ENCODE measurements at regions not wholly inside any gene's neighbourhood (a gene's known extent, or its start where the extent isn't known, plus 50 kb on each side); places are given as distances from the start of the nearest gene placed in this dataset.
A peak's percentile ranks its signal among the peaks of the same experiment; 100 is the strongest.
"Not testable (repeated sequence)": the region's sequence is repeated elsewhere in the genome, so short reads cannot be mapped to it uniquely, and the experiment has no call there.

DNA sequence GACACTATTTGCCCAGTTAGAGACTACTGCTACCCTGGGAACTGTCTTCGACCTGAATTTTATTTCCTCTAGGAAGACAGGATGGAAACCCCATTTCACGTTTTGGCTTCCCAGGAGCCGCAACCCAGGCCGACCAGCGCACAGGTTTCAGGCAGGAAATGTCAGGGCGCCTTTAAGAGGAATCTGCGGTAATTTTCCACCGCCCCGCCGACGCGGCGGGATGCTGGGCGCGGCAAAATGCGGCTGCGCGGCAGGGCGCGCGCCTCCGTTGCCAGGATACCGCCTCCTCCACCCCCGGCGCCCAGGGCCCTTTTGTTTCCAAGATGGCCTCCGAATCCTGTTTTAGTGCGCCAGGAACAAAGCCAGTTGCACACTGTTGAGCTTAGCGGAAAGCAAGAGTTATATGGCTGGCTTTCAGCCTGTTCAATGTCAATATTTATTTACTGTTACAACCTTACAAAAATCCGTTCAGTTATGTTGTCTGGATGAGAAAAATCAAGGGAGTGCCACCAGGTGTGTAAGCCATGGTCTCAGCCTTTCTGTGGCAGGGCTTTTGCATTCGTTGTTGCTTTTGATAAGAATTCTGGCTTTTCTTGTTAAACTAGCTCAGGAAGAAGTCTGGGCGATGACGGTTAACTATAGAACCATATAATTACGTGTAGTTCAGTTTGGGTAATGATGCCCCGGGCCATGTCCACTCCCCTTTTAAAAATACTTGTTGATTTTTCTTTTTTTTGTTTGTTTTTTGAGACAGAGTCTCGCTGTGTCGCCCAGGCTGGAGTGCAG lies 79.7 kb upstream of the CHD2 start:
- peak; percentile 65 for DNase-seq (ENCODE audit: extremely low read depth, low read depth)
- TF ChIP-seq CTCF (IDR thresholded peaks at IDR 0.05; ENCODE audit: low read depth, low read length) = no peak

DNA sequence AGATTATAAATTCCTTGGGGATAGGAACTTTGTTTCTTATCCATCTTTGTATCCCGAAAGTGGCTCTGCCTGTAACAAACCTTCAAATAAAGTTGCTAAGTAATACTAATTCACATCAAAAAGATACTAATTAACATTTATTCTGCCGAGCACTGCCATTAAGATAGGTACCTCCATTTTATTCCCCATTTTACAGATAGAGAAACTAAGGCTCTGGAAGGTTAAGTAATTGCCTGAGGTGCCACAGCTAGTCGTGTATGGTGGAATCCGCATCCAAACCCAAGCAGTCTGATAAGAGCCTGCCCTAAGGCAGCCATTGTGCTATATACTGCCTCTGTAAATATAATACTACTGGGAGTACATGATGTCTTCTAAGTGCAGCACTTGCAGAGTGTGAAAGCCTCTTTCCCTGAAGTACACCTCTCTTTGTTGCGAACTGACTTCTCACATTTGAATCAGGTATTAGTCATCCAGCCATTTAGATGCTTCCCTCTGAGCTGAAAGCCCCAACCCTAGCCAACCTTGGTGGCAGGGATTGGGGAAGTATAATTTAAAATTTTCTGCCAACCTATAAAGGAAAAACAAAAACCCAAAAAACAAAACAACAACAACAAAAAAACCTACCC lies 78.5 kb upstream of the CHD2 start:
- no peak for DNase-seq (ENCODE audit: extremely low read depth, low read depth)
- TF ChIP-seq CTCF (IDR thresholded peaks at IDR 0.05; ENCODE audit: low read depth, low read length) = no peak

- no peak for TF ChIP-seq CTCF (IDR thresholded peaks at IDR 0.05; ENCODE audit: low read depth, low read length)
- DNase-seq (ENCODE audit: extremely low read depth, low read depth) = no peak
These were observed 77.6 kb upstream of the CHD2 start for GRCh38 chr15:92822216-92823144.

- no peak for DNase-seq (ENCODE audit: extremely low read depth, low read depth)
- TF ChIP-seq CTCF (IDR thresholded peaks at IDR 0.05; ENCODE audit: low read depth, low read length) = no peak
These were observed 74.1 kb upstream of the CHD2 start for GRCh38 chr15:92825985-92826384.

DNA sequence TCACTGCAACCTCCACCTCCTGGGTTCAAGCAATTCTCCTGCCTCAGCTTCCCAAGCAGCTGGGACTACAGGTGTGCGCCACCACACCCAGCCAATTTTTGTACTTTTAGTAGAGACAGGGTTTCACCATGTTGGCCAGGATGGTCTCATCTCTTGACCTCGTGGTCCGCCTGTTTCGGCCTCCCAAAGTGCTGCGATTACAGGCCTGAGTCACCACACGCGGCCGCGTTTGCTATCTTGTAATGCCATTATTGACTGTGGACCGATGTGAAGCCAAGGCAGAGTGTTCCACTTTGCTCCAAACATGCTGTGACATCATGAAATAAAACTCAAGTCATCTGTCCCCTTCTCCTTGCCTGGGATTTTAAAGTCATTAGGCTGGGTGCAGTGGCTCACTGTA lies 72.1 kb upstream of the CHD2 start:
- not testable (repeated sequence) for DNase-seq (ENCODE audit: extremely low read depth, low read depth)

DNA sequence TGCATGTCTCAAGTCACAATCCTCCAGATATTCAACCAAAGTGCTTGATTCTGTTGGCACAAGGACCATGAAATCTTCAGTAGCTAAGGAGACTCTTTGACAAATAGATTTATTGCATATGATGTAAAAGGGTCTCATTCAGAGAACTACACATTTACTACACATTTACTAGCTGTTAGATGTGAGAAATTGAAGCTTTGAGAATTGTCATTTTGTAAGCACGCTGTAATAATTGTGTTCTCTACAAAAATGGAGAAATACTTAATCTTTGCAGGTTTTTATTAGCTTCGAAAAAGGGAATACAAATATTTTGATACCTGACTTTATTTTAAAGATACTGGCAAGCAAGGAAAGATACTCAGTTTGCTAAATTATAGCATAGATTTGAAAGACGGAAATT lies 70.2 kb upstream of the CHD2 start:
- DNase-seq (ENCODE audit: extremely low read depth, low read depth) = no peak
- no peak for TF ChIP-seq CTCF (IDR thresholded peaks at IDR 0.05; ENCODE audit: low read depth, low read length)

DNA sequence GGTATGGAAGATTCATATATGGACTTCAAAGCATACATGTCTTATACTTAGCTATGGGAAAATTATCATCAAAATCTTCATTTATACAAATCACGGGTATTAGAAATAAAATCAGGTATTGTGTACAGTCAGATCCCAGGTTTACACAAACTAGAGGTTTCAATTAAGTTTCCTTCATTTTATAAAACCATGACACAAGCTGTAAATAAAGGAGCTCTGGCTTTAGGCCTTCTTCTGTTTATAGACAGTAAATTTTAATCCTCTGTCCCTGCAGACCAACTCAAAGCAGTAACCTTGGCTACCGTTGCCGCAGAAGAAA lies 68.8 kb upstream of the CHD2 start:
- no peak for TF ChIP-seq CTCF (IDR thresholded peaks at IDR 0.05; ENCODE audit: low read depth, low read length)
- no peak for DNase-seq (ENCODE audit: extremely low read depth, low read depth)
